Ecto neural progenitor cell (in vitro differentiated cells): ENCODE measurements at regions not wholly inside any gene's neighbourhood (a gene's known extent, or its start where the extent isn't known, plus 50 kb on each side); places are given as distances from the start of the nearest gene placed in this dataset.

Experiments used
- DNase-seq: peaks from one replicate; pipeline ENCODE4 v3.0.0-alpha.2; 2018; ENCODE audit warnings: low spot score

- no peak for DNase-seq
Measured at GRCh38 chr6:19268117-19268516, 569.1 kb upstream of the ID4 start.

DNA sequence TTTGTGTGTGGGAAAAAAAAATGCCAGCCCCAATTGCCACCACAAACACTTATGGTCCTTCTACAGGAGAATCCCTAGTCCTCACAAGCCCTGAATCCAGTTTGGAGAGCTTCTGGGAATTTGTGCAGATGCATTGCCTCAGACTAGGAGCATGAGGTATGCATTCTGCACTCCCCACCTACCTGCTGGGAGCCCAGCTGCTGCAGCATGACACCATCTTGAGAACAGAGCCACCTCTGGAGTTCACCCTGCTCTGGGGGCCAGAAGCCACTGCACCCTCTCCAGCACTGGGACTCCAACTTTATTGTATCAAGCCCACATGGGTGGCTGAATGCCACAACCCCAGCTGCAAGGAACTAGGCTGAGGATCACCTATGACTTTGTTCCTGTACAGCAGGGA is 568.5 kb upstream of the ID4 start:
- no peak for DNase-seq

GRCh38 chr6:19269341-19269898 is 567.8 kb upstream of the ID4 start:
- DNase-seq: no peak

- DNase-seq: no peak
Measured at GRCh38 chr6:19270616-19271015, 566.6 kb upstream of the ID4 start.

DNA sequence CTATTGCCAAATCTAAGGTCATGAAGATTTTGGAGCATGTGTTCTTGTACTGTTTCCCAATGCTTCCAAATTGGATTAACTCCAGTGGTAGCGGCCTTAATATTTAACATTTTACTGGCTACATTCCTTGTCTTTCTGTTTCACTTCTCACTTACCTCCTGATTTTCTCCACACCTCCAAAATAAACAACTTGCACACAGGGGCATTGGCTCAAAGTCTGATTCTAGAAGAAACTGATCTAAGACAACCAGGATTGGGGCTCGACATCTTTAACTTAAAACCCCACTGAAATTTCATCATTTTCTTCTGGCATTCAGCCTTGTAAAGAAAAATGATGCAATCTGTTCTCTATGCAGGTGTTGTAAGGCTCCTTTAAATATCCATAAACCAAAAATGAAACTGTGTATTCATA is 557.9 kb upstream of the ID4 start:
- no peak for DNase-seq

GRCh38 chr6:19287928-19288327 is 549.2 kb upstream of the ID4 start:
- DNase-seq: no peak

DNA sequence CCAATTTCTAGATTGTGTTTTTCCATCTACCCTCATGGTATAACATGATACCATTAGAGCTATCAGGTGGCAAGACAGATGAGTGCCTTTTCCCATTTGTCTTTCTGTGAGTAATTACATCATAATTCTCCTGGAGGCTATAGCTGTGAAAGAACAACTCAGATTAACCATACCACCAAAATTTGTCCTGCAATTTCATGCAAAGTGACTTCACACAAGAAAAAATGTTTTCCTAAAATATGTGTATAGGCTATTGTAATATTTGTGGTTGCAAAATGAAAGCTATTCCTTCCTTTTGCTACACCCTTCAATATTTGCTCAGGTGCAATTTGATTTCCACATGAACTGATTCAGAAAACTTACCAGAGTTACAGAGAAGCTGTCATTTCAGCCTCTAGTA is 547.7 kb upstream of the ID4 start:
- DNase-seq: no peak

DNA sequence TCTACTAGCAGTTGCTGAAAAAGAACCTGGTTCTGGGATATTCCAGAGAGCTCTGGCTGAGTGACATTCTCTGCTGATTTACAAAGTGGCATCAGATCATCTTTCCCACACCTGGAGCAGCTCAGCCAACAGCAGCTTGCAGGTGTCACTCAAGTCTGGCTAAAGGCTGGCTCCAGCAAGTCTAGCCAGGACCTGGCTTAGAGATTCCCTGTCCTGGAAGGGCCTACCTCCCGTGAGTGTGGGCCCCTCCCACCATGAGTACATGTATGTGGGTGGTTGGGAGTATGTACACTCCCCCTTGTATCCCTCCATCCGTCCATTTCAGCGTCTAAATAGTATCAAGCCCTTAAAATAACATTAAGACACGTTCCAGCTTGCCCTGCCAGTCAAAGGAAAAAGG is 539.3 kb upstream of the ID4 start:
- no peak for DNase-seq

- DNase-seq: no peak
Measured at GRCh38 chr6:19298421-19298820, 538.7 kb upstream of the ID4 start.

GRCh38 chr6:19299129-19299528 is 538.0 kb upstream of the ID4 start:
- DNase-seq: no peak

DNA sequence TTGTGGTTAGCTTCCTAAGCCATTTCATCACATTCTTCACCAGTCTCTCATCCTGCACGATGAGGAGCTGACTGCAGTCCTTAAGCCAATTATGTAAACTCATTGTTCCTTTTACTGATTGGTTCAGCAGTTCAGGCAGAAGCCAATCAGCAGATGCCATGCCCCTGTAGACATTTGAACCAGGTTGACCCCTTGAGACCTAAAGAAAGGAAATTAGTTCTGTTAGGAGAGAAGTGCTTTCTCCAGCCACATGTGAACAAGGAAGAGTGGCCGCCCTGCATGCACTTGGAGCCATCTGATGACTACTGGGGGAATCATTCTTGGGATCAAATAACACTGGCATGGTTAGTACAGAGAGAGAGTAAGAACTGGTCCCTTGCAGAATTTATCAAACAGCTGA is 535.2 kb upstream of the ID4 start:
- DNase-seq: no peak

GRCh38 chr6:19303383-19303782 is 533.8 kb upstream of the ID4 start:
- no peak for DNase-seq

DNA sequence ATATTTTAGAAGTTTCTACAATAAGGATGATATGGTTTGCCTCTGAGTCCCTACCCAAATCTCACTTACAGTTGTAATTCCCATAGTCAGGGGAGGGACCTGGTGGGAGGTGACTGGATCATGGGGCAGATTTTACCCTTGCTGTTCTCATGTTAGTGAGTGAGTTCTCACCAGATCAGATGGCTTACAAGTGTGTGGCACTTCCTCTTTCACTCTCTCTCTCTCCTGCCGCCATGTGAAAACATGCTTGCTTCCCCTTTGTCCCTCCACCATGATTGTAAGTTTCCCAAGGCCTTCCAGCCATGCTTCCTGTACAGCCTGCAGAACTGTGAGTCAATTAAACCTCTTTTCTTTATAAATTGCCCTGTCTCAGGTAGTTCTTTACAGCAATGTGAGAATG is 527.5 kb upstream of the ID4 start:
- no peak for DNase-seq

- DNase-seq: no peak
Measured at GRCh38 chr6:19311786-19312185, 525.4 kb upstream of the ID4 start.

DNA sequence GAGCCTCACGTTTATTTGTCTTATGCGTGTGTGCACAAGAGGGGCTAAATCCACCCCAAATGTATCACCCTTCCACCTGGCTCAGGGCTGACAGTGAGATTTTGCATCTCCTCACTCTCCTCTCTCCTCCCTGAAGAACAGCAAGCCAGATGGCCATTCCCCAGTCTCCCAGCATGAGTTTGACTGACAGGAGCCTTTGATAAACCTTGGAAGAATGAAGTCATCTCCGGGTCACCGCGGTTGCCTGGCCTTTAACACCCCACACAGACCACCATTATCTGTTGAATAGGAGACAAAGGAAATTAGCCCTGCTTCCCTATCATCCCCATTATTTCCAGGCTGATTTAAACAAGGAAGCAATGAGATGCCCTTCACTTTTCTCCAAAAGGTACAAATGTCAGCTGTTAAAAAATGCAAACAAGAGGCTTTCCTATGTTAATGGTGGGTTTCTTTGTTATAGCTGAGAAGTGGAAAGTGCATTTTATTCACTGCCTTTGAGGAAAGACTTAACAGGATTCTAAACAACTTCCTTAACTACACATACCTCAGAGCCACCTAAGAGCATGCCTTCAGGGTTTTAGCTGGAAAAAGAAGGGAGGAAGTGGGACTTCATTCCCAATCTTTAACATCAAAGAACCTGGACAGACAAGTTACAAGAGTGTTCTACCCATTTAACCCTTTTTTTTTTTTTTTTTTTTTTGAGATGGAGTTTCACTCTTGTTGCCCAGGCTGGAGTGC is 524.8 kb upstream of the ID4 start:
- peak; percentile 83 for DNase-seq

DNA sequence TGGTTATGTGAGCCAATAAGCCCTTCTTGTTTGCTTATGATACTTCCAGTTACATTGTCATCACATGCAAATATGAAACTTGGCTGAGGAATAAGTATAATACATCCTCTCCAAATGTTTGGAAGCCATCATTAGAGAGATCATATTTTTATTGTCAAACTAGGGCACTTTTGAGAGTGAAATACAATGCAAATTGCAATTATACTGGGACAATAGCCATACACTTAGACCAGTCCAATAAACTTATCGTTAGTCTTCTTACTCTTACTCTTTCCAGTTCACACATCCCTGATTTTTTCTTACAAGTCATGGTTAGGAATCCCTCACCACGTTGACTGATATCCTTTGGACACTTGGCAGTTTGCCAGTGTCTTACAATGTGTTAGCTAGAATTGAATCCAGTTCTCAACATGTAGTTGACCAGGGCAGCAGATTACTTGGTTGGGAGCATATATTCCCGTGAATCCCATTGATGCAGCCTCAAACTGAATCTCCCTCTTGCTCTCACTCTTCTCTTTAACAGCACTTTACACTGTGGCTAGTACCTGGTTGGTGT is 519.7 kb upstream of the ID4 start:
- no peak for DNase-seq

GRCh38 chr6:19319005-19319404 is 518.2 kb upstream of the ID4 start:
- no peak for DNase-seq

DNA sequence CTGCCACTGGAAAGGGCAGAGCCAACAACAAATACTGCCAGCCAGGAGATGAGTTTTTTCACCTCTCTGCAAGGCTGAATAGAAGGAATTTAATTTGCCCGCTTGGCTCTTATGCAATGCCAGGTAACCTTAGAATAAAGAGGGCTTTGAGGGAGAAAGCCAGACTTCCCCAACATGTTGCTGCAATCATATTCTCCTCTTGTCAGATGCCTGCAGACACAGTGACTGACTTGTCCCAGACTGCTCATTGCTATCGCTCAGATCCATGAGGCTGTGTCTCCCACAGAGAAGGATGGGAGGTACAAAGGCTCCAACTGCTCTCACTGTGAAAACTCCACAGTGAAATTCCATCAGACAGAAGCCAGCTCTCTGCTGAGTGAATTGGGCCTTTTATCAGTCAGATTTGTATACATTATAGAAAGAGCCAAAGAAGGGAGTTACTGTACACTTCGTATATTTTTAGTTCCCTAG is 517.0 kb upstream of the ID4 start:
- DNase-seq: no peak

- no peak for DNase-seq
Measured at GRCh38 chr6:19322691-19323485, 514.3 kb upstream of the ID4 start.

- DNase-seq: no peak
Measured at GRCh38 chr6:19324376-19324775, 512.8 kb upstream of the ID4 start.

GRCh38 chr6:19325335-19325789 is 511.8 kb upstream of the ID4 start:
- no peak for DNase-seq

- DNase-seq: no peak
Measured at GRCh38 chr6:19327241-19327640, 509.9 kb upstream of the ID4 start.

GRCh38 chr6:19327661-19328060 is 509.5 kb upstream of the ID4 start:
- no peak for DNase-seq
